NOMO-1 treated with dmso at 0.1 percent for 144 hours (cell line): ENCODE measurements at regions not wholly inside any gene's neighbourhood (a gene's known extent, or its start where the extent isn't known, plus 50 kb on each side); places are given as distances from the start of the nearest gene placed in this dataset.
"Not testable (repeated sequence)": the region's sequence is repeated elsewhere in the genome, so short reads cannot be mapped to it uniquely, and the experiment has no call there.

ENCODE experiments used
- DNase-seq: peaks from one replicate; lab custom pipeline; 2025; ENCODE audit not compliant: unreplicated experiment; lab: John Stamatoyannopoulos, UW

GRCh38 chr6:55052846-55053245, 121.5 kb upstream of the HCRTR2 start:
- no peak for DNase-seq

GRCh38 chr6:55058682-55059081, 115.6 kb upstream of the HCRTR2 start:
- no peak for DNase-seq

- no peak for DNase-seq
Measured at GRCh38 chr6:55064711-55065420, 109.4 kb upstream of the HCRTR2 start.

GRCh38 chr6:55069132-55069781, 105.1 kb upstream of the HCRTR2 start:
- no peak for DNase-seq

- DNase-seq = no peak
Measured at GRCh38 chr6:55082021-55082420, 92.3 kb upstream of the HCRTR2 start.

- DNase-seq = not testable (repeated sequence)
Measured at GRCh38 chr6:55088011-55088410, 86.3 kb upstream of the HCRTR2 start.

GRCh38 chr6:55088902-55089301, 85.4 kb upstream of the HCRTR2 start:
- DNase-seq = no peak

GRCh38 chr6:55089325-55089724, 85.0 kb upstream of the HCRTR2 start:
- DNase-seq = no peak

GRCh38 chr6:55100686-55101085, 73.6 kb upstream of the HCRTR2 start:
- no peak for DNase-seq

- DNase-seq = no peak
Measured at GRCh38 chr6:55101157-55101556, 73.2 kb upstream of the HCRTR2 start.

- no peak for DNase-seq
Measured at GRCh38 chr6:55108134-55109130, 65.9 kb upstream of the HCRTR2 start.

- DNase-seq = no peak
Measured at GRCh38 chr6:55117267-55117666, 57.0 kb upstream of the HCRTR2 start.

GRCh38 chr6:55124241-55124640, 50.1 kb upstream of the HCRTR2 start:
- DNase-seq = peak; percentile 70
